ENCODE measurements at regions not wholly inside any gene's neighbourhood (a gene's known extent, or its start where the extent isn't known, plus 50 kb on each side); places are given as distances from the start of the nearest gene placed in this dataset.

DNA sequence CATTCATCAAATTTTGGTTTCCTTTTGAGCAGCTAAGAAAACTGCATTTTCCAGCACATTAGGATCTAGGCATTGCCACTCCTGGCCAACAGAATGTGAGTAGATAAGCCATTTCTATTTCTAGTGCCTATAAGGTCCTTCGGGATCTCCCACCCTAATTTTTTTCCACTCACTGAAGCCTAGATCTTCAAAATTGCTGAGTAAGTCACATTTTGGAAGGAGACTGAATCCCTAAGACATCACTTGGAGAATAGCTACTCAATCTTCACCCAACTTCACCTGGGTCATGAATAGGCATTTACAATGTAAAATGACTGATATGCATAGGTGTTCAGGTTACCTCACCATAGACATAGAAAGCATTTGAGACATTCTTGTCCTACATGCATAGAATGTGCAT lies 548.1 kb upstream of the GYPC start:
- TF ChIP-seq, protein P1, sequence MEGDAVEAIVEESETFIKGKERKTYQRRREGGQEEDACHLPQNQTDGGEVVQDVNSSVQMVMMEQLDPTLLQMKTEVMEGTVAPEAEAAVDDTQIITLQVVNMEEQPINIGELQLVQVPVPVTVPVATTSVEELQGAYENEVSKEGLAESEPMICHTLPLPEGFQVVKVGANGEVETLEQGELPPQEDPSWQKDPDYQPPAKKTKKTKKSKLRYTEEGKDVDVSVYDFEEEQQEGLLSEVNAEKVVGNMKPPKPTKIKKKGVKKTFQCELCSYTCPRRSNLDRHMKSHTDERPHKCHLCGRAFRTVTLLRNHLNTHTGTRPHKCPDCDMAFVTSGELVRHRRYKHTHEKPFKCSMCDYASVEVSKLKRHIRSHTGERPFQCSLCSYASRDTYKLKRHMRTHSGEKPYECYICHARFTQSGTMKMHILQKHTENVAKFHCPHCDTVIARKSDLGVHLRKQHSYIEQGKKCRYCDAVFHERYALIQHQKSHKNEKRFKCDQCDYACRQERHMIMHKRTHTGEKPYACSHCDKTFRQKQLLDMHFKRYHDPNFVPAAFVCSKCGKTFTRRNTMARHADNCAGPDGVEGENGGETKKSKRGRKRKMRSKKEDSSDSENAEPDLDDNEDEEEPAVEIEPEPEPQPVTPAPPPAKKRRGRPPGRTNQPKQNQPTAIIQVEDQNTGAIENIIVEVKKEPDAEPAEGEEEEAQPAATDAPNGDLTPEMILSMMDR (conservative IDR thresholded peaks at IDR 0.05; ENCODE audit: low read depth, low read length), result no peak
- TF ChIP-seq EZH2phosphoT487 (IDR thresholded peaks at IDR 0.05; ENCODE audit: borderline replicate concordance, low read length) (no peak), EZH2 (IDR thresholded peaks at IDR 0.05; ENCODE audit: low read length, unreplicated experiment) (no peak)
